ENCODE measurements at regions not wholly inside any gene's neighbourhood (a gene's known extent, or its start where the extent isn't known, plus 50 kb on each side); places are given as distances from the start of the nearest gene placed in this dataset.

DNA sequence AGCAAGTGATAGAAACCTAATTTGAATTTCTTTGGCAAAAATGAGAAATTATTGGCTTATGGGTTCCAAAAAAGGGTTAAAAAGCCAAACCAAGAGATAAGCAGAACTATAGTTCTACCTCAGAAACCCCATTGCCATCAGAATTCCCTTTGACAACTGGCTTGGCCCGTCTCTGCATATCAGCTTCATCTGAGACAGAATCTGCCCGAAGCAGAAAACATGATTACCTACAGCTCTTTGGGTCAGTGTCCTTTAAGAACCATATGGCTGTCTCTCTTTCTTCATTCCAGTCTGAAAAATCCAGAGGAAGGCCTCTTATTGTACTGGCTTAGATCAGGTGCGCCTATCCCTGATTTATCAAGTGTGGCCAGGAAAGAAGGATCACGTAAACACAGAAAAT, 49.8 kb upstream of the AGPS start:
- no peak overlapping the region for H3K27ac ChIP-seq (ENCODE audit: low read depth)
- H3K27me3 ChIP-seq (ENCODE audit: insufficient read depth): no peaks in the 10 kb centered on the region
- no peaks in the 10 kb centered on the region for H3F3A ChIP-seq (replicated peaks; ENCODE audit: low read depth)
- no peak for DNase-seq (ENCODE audit: low spot score)
- Mint-ChIP-seq H3K9me3 (no peaks in the 10 kb centered on the region), H3K27me3 (ENCODE audit: insufficient read depth, low read depth, poor library complexity) (no peaks in the 10 kb centered on the region), H3K27ac (no peak overlapping the region), H3K36me3 (ENCODE audit: low read depth) (no peaks in the 10 kb centered on the region), H3K4me1 (no peaks in the 10 kb centered on the region), H3K4me3 (no peak overlapping the region)
- H3K4me1 ChIP-seq (ENCODE audit: insufficient read depth): no peaks in the 10 kb centered on the region
- no peaks in the 10 kb centered on the region for H3K9me2 ChIP-seq (ENCODE audit: insufficient read depth)
- no peaks in the 10 kb centered on the region for H3K79me2 ChIP-seq (replicated peaks; ENCODE audit: insufficient read depth)
- no peak overlapping the region for H3K4me3 ChIP-seq
- TF ChIP-seq, protein P1, sequence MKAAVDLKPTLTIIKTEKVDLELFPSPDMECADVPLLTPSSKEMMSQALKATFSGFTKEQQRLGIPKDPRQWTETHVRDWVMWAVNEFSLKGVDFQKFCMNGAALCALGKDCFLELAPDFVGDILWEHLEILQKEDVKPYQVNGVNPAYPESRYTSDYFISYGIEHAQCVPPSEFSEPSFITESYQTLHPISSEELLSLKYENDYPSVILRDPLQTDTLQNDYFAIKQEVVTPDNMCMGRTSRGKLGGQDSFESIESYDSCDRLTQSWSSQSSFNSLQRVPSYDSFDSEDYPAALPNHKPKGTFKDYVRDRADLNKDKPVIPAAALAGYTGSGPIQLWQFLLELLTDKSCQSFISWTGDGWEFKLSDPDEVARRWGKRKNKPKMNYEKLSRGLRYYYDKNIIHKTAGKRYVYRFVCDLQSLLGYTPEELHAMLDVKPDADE (IDR thresholded peaks at IDR 0.05): no peak
- TF ChIP-seq, protein P2, sequence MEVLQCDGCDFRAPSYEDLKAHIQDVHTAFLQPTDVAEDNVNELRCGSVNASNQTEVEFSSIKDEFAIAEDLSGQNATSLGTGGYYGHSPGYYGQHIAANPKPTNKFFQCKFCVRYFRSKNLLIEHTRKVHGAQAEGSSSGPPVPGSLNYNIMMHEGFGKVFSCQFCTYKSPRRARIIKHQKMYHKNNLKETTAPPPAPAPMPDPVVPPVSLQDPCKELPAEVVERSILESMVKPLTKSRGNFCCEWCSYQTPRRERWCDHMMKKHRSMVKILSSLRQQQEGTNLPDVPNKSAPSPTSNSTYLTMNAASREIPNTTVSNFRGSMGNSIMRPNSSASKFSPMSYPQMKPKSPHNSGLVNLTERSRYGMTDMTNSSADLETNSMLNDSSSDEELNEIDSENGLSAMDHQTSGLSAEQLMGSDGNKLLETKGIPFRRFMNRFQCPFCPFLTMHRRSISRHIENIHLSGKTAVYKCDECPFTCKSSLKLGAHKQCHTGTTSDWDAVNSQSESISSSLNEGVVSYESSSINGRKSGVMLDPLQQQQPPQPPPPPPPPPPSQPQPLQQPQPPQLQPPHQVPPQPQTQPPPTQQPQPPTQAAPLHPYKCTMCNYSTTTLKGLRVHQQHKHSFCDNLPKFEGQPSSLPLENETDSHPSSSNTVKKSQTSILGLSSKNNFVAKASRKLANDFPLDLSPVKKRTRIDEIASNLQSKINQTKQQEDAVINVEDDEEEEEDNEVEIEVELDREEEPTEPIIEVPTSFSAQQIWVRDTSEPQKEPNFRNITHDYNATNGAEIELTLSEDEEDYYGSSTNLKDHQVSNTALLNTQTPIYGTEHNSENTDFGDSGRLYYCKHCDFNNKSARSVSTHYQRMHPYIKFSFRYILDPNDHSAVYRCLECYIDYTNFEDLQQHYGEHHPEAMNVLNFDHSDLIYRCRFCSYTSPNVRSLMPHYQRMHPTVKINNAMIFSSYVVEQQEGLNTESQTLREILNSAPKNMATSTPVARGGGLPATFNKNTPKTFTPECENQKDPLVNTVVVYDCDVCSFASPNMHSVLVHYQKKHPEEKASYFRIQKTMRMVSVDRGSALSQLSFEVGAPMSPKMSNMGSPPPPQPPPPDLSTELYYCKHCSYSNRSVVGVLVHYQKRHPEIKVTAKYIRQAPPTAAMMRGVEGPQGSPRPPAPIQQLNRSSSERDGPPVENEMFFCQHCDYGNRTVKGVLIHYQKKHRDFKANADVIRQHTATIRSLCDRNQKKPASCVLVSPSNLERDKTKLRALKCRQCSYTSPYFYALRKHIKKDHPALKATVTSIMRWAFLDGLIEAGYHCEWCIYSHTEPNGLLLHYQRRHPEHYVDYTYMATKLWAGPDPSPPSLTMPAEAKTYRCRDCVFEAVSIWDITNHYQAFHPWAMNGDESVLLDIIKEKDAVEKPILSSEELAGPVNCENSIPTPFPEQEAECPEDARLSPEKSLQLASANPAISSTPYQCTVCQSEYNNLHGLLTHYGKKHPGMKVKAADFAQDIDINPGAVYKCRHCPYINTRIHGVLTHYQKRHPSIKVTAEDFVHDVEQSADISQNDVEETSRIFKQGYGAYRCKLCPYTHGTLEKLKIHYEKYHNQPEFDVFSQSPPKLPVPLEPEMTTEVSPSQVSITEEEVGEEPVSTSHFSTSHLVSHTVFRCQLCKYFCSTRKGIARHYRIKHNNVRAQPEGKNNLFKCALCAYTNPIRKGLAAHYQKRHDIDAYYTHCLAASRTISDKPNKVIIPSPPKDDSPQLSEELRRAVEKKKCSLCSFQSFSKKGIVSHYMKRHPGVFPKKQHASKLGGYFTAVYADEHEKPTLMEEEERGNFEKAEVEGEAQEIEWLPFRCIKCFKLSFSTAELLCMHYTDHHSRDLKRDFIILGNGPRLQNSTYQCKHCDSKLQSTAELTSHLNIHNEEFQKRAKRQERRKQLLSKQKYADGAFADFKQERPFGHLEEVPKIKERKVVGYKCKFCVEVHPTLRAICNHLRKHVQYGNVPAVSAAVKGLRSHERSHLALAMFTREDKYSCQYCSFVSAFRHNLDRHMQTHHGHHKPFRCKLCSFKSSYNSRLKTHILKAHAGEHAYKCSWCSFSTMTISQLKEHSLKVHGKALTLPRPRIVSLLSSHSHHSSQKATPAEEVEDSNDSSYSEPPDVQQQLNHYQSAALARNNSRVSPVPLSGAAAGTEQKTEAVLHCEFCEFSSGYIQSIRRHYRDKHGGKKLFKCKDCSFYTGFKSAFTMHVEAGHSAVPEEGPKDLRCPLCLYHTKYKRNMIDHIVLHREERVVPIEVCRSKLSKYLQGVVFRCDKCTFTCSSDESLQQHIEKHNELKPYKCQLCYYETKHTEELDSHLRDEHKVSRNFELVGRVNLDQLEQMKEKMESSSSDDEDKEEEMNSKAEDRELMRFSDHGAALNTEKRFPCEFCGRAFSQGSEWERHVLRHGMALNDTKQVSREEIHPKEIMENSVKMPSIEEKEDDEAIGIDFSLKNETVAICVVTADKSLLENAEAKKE (CRISPR knock-in tag; IDR thresholded peaks at IDR 0.05): no peak
- no peaks in the 10 kb centered on the region for H3K36me3 ChIP-seq (ENCODE audit: insufficient read depth)
- ATAC-seq: no peak
- no peak overlapping the region for H3K4me2 ChIP-seq
- H4K20me1 ChIP-seq (replicated peaks; ENCODE audit: insufficient read depth): no peaks in the 10 kb centered on the region
- no peak overlapping the region for H2AFZ ChIP-seq
